Progenitor cell of endocrine pancreas (in vitro differentiated cells): ENCODE measurements at regions not wholly inside any gene's neighbourhood (a gene's known extent, or its start where the extent isn't known, plus 50 kb on each side); places are given as distances from the start of the nearest gene placed in this dataset.
A peak's percentile ranks its signal among the peaks of the same experiment; 100 is the strongest.
"Not testable (repeated sequence)": the region's sequence is repeated elsewhere in the genome, so short reads cannot be mapped to it uniquely, and the experiment has no call there.

Source experiments
- DNase-seq: peaks from one replicate; pipeline ENCODE4 v3.0.0; 2021; ENCODE audit warnings: low spot score; ENCODE audit not compliant: unreplicated experiment
- H3K27ac Mint-ChIP-seq: 2 replicates; pipeline ENCODE4 v1.8.0; 2021; ENCODE audit warnings: mild to moderate bottlenecking, moderate library complexity, mixed read lengths
- H3K27me3 Mint-ChIP-seq: 2 replicates; pipeline ENCODE4 v1.8.0; 2021; ENCODE audit warnings: mixed read lengths
- H3K36me3 Mint-ChIP-seq: 2 replicates; pipeline ENCODE4 v1.8.0; 2022; ENCODE audit warnings: mixed read lengths; ENCODE audit not compliant: insufficient read depth
- H3K4me1 Mint-ChIP-seq: 2 replicates; pipeline ENCODE4 v1.8.0; 2021; ENCODE audit warnings: low read depth, mixed read lengths
- H3K4me3 Mint-ChIP-seq: 2 replicates; pipeline ENCODE4 v1.8.0; 2021; ENCODE audit warnings: low read depth, mild to moderate bottlenecking, moderate library complexity, mixed read lengths
- H3K9me3 Mint-ChIP-seq: 2 replicates; pipeline ENCODE4 v1.8.0; 2021; ENCODE audit warnings: low read depth, mixed read lengths
- CTCF ChIP-seq: fragments of 200-600 bp; sonication (generic); IDR thresholded peaks from one replicate; pipeline ENCODE4 v1.5.0; 2021; ENCODE audit warnings: antibody characterized with exemption, mild to moderate bottlenecking; ENCODE audit not compliant: unreplicated experiment

GRCh38 chr12:25404955-25405354 is 148.1 kb downstream of the LMNTD1 start:
- H3K4me3 Mint-ChIP-seq, result no peak overlapping the region
- TF ChIP-seq CTCF, result no peak
- peaks cover 8% of the 10 kb centered on the region for H3K4me1 Mint-ChIP-seq
- DNase-seq, result no peak
- H3K36me3 Mint-ChIP-seq, result peaks cover 1% of the 10 kb centered on the region
- H3K27ac Mint-ChIP-seq, result no peak overlapping the region
- H3K9me3 Mint-ChIP-seq, result peaks cover 23% of the 10 kb centered on the region
- H3K27me3 Mint-ChIP-seq, result no peaks in the 10 kb centered on the region

- peaks cover 1% of the 10 kb centered on the region for H3K36me3 Mint-ChIP-seq
- H3K27me3 Mint-ChIP-seq, result no peaks in the 10 kb centered on the region
- TF ChIP-seq CTCF, result no peak
Measured at GRCh38 chr12:25401547-25402345, 151.0 kb upstream of the KRAS start.

GRCh38 chr12:25397001-25397400 is 146.3 kb upstream of the KRAS start:
- Mint-ChIP-seq H3K36me3 (peaks cover 1% of the 10 kb centered on the region), H3K27ac (peak overlapping the region; percentile 57), H3K27me3 (peaks cover 6% of the 10 kb centered on the region), H3K9me3 (peaks cover 27% of the 10 kb centered on the region), H3K4me3 (no peak overlapping the region), H3K4me1 (no peaks in the 10 kb centered on the region)
- no peak for DNase-seq
- TF ChIP-seq CTCF, result no peak

More at GRCh38 chr12:25401547-25402345, 151.0 kb upstream of the KRAS start:
- Mint-ChIP-seq H3K4me1 (peaks cover 8% of the 10 kb centered on the region), H3K9me3 (peaks cover 26% of the 10 kb centered on the region), H3K4me3 (no peak overlapping the region), H3K27ac (no peak overlapping the region)
- DNase-seq, result no peak

- H3K27ac Mint-ChIP-seq, result no peak overlapping the region
- no peak for TF ChIP-seq CTCF
- H3K9me3 Mint-ChIP-seq, result peaks cover 14% of the 10 kb centered on the region
- DNase-seq, result no peak
- H3K4me3 Mint-ChIP-seq, result no peak overlapping the region
- no peaks in the 10 kb centered on the region for H3K4me1 Mint-ChIP-seq
- no peaks in the 10 kb centered on the region for H3K36me3 Mint-ChIP-seq
- peaks cover 6% of the 10 kb centered on the region for H3K27me3 Mint-ChIP-seq
Measured at GRCh38 chr12:25395227-25395626, 144.5 kb upstream of the KRAS start.

- not testable (repeated sequence) for H3K27me3 Mint-ChIP-seq, DNase-seq, H3K4me3 Mint-ChIP-seq, H3K4me1 Mint-ChIP-seq, H3K36me3 Mint-ChIP-seq, H3K27ac Mint-ChIP-seq, H3K9me3 Mint-ChIP-seq
Measured at GRCh38 chr12:25394775-25395174, 144.0 kb upstream of the KRAS start.

- H3K9me3 Mint-ChIP-seq, result peaks cover 8% of the 10 kb centered on the region
- no peaks in the 10 kb centered on the region for H3K4me1 Mint-ChIP-seq
- TF ChIP-seq CTCF, result no peak
Measured at GRCh38 chr12:25394025-25394424, 143.3 kb upstream of the KRAS start.

GRCh38 chr12:25391346-25391745 is 140.6 kb upstream of the KRAS start:
- not testable (repeated sequence) for DNase-seq, H3K36me3 Mint-ChIP-seq, H3K9me3 Mint-ChIP-seq, H3K27ac Mint-ChIP-seq, H3K4me3 Mint-ChIP-seq, H3K4me1 Mint-ChIP-seq
- peaks cover 13% of the 10 kb centered on the region for H3K27me3 Mint-ChIP-seq

More at GRCh38 chr12:25394025-25394424, 143.3 kb upstream of the KRAS start:
- peaks cover 6% of the 10 kb centered on the region for H3K27me3 Mint-ChIP-seq
- DNase-seq, result no peak
- no peaks in the 10 kb centered on the region for H3K36me3 Mint-ChIP-seq
- no peak overlapping the region for H3K27ac Mint-ChIP-seq
- no peak overlapping the region for H3K4me3 Mint-ChIP-seq
